HG03571 (cell line): ENCODE measurements at regions not wholly inside any gene's neighbourhood (a gene's known extent, or its start where the extent isn't known, plus 50 kb on each side); places are given as distances from the start of the nearest gene placed in this dataset.

Source experiments
- ATAC-seq: cut with Tn5 transposase; IDR thresholded peaks from one replicate; pipeline ENCODE4 v1.9.1; 2021; ENCODE audit not compliant: unreplicated experiment

- peak; percentile 36 for ATAC-seq
Observed at GRCh38 chr2:36060133-36060532, 295.4 kb upstream of the CRIM1 start.

- ATAC-seq, result peak; percentile 100
Observed at GRCh38 chr2:36059691-36060090, 295.9 kb upstream of the CRIM1 start.

- no peak for ATAC-seq
Observed at GRCh38 chr2:36058953-36059352, 296.6 kb upstream of the CRIM1 start.

GRCh38 chr2:36058076-36058475 is 297.5 kb upstream of the CRIM1 start:
- ATAC-seq, result no peak

GRCh38 chr2:36052819-36053218 is 302.8 kb upstream of the CRIM1 start:
- no peak for ATAC-seq

- no peak for ATAC-seq
Observed at GRCh38 chr2:36044411-36044810, 311.2 kb upstream of the CRIM1 start.

GRCh38 chr2:36035137-36035536 is 320.4 kb upstream of the CRIM1 start:
- no peak for ATAC-seq

GRCh38 chr2:36032046-36032445 is 323.5 kb upstream of the CRIM1 start:
- ATAC-seq, result no peak

GRCh38 chr2:36031471-36031870 is 324.1 kb upstream of the CRIM1 start:
- ATAC-seq, result no peak

GRCh38 chr2:36027616-36028015 is 328.0 kb upstream of the CRIM1 start:
- no peak for ATAC-seq

GRCh38 chr2:36013064-36013463 is 342.5 kb upstream of the CRIM1 start:
- ATAC-seq, result no peak

- ATAC-seq, result no peak
Observed at GRCh38 chr2:36006444-36006843, 349.1 kb upstream of the CRIM1 start.

GRCh38 chr2:36002941-36003340 is 352.6 kb upstream of the CRIM1 start:
- no peak for ATAC-seq

GRCh38 chr2:35997488-35997887 is 358.1 kb upstream of the CRIM1 start:
- no peak for ATAC-seq

GRCh38 chr2:35989503-35989902 is 366.1 kb upstream of the CRIM1 start:
- no peak for ATAC-seq

- no peak for ATAC-seq
Observed at GRCh38 chr2:35989040-35989439, 366.5 kb upstream of the CRIM1 start.

GRCh38 chr2:35986871-35987270 is 368.7 kb upstream of the CRIM1 start:
- no peak for ATAC-seq

- ATAC-seq, result peak; percentile 98
Observed at GRCh38 chr2:35978218-35978617, 377.4 kb upstream of the CRIM1 start.

GRCh38 chr2:35976611-35977010 is 379.0 kb upstream of the CRIM1 start:
- ATAC-seq, result no peak

- ATAC-seq, result no peak
Observed at GRCh38 chr2:35973737-35974132, 381.8 kb upstream of the CRIM1 start.

- ATAC-seq, result peak; percentile 76
Observed at GRCh38 chr2:35973132-35973736, 382.3 kb upstream of the CRIM1 start.

GRCh38 chr2:35963824-35964223 is 391.8 kb upstream of the CRIM1 start:
- no peak for ATAC-seq

GRCh38 chr2:35963357-35963756 is 392.2 kb upstream of the CRIM1 start:
- no peak for ATAC-seq
